HG03521 (cell line): ENCODE measurements at regions not wholly inside any gene's neighbourhood (a gene's known extent, or its start where the extent isn't known, plus 50 kb on each side); places are given as distances from the start of the nearest gene placed in this dataset.
"Not testable (repeated sequence)": the region's sequence is repeated elsewhere in the genome, so short reads cannot be mapped to it uniquely, and the experiment has no call there.

Experiments
- ATAC-seq: cut with Tn5 transposase; IDR thresholded peaks from one replicate; pipeline ENCODE4 v1.9.1; 2021; ENCODE audit warnings: mild to moderate bottlenecking, moderate library complexity; ENCODE audit not compliant: unreplicated experiment

- ATAC-seq, result not testable (repeated sequence)
Observed at GRCh38 chr18:5830902-5831301, 64.4 kb downstream of the TMEM200C start.

- no peak for ATAC-seq
Observed at GRCh38 chr18:5828913-5829312, 66.4 kb downstream of the TMEM200C start.

GRCh38 chr18:5825663-5826062, 69.7 kb downstream of the TMEM200C start:
- ATAC-seq, result no peak

- no peak for ATAC-seq
Observed at GRCh38 chr18:5824370-5824984, 70.8 kb downstream of the TMEM200C start.

- ATAC-seq, result no peak
Observed at GRCh38 chr18:5817816-5818215, 77.5 kb downstream of the TMEM200C start.

- no peak for ATAC-seq
Observed at GRCh38 chr18:5806860-5807259, 88.5 kb downstream of the TMEM200C start.

GRCh38 chr18:5787936-5788335, 107.4 kb downstream of the TMEM200C start:
- ATAC-seq, result no peak

- no peak for ATAC-seq
Observed at GRCh38 chr18:5779922-5780321, 115.4 kb downstream of the TMEM200C start.

- no peak for ATAC-seq
Observed at GRCh38 chr18:5772306-5773105, 122.8 kb downstream of the TMEM200C start.

- ATAC-seq, result no peak
Observed at GRCh38 chr18:5771343-5771742, 124.0 kb downstream of the TMEM200C start.

GRCh38 chr18:5770176-5770575, 125.1 kb downstream of the TMEM200C start:
- ATAC-seq, result no peak

- ATAC-seq, result no peak
Observed at GRCh38 chr18:5768454-5768853, 126.9 kb downstream of the TMEM200C start.

GRCh38 chr18:5759194-5759593, 136.1 kb downstream of the TMEM200C start:
- no peak for ATAC-seq

GRCh38 chr18:5756823-5757222, 138.5 kb downstream of the TMEM200C start:
- ATAC-seq, result no peak

- no peak for ATAC-seq
Observed at GRCh38 chr18:5747678-5748077, 147.6 kb downstream of the TMEM200C start.

- ATAC-seq, result no peak
Observed at GRCh38 chr18:5746844-5747243, 148.5 kb downstream of the TMEM200C start.

GRCh38 chr18:5744659-5745058, 150.7 kb downstream of the TMEM200C start:
- no peak for ATAC-seq

- no peak for ATAC-seq
Observed at GRCh38 chr18:5738526-5738925, 156.8 kb downstream of the TMEM200C start.

- no peak for ATAC-seq
Observed at GRCh38 chr18:5732318-5732717, 163.0 kb downstream of the TMEM200C start.

GRCh38 chr18:5729983-5730699, 165.2 kb downstream of the TMEM200C start:
- no peak for ATAC-seq

GRCh38 chr18:5728531-5728930, 166.8 kb downstream of the TMEM200C start:
- ATAC-seq, result no peak

GRCh38 chr18:5726011-5726410, 169.3 kb downstream of the TMEM200C start:
- no peak for ATAC-seq
